HUES48 (cell line): ENCODE measurements at regions not wholly inside any gene's neighbourhood (a gene's known extent, or its start where the extent isn't known, plus 50 kb on each side); places are given as distances from the start of the nearest gene placed in this dataset.

ENCODE experiments used
- H3K27ac ChIP-seq: one replicate; pipeline ENCODE4 v1.7.0; 2013; ENCODE audit warnings: low read depth, low read length, inconsistent platforms
- H3K27me3 ChIP-seq: 2 replicates; pipeline ENCODE4 v1.6.1; 2013; ENCODE audit warnings: mild to moderate bottlenecking, low read length; ENCODE audit not compliant: control insufficient read depth, insufficient read depth
- H3K36me3 ChIP-seq: 2 replicates; pipeline ENCODE4 v1.6.1; 2013; ENCODE audit warnings: low read length; ENCODE audit not compliant: control insufficient read depth, insufficient read depth
- H3K4me1 ChIP-seq: 2 replicates; pipeline ENCODE4 v1.6.1; 2013; ENCODE audit warnings: mild to moderate bottlenecking, low read length; ENCODE audit not compliant: control insufficient read depth, insufficient read depth
- H3K4me3 ChIP-seq: 2 replicates; pipeline ENCODE4 v1.5.1; 2013; ENCODE audit warnings: mild to moderate bottlenecking, low read depth, low read length
- H3K9ac ChIP-seq: 2 replicates; pipeline ENCODE4 v1.6.1; 2013; ENCODE audit warnings: mild to moderate bottlenecking, low read depth, low read length, moderate library complexity
- H3K9me3 ChIP-seq: 2 replicates; pipeline ENCODE4 v1.6.1; 2013; ENCODE audit warnings: low read length; ENCODE audit not compliant: control insufficient read depth, insufficient read depth

DNA sequence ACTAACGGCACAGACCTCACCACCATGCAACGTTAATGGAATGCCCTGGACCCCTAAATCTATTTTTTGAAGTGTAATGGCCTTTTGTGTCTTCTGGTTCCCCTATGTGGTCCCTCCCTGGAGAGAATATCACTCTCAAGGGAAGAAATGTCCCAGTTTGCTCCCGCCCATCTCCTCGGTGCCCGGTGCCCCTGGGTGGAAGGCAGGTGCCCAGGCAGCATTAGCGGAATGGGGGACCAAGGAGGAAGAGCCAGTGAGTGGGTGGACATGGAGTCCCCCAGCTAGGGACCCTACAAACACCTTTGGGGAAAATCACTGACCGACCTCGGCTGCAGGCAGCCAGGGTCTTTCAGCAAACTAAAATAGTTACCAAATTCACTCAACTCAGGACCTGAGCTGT, 212.1 kb upstream of the RTL1 start:
- Histone ChIP-seq H3K27ac (no peak overlapping the region), H3K9me3 (no peaks in the 10 kb centered on the region), H3K4me3 (no peak overlapping the region), H3K4me1 (peaks cover 6% of the 10 kb centered on the region), H3K27me3 (no peaks in the 10 kb centered on the region; the same call in 1 of the 2 replicates), H3K9ac (no peak overlapping the region), H3K36me3 (no peaks in the 10 kb centered on the region)

GRCh38 chr14:101116065-101116464, 212.5 kb upstream of the RTL1 start:
- peaks cover 6% of the 10 kb centered on the region for H3K4me1 ChIP-seq
- H3K9ac ChIP-seq, result no peak overlapping the region
- H3K27me3 ChIP-seq, result no peaks in the 10 kb centered on the region; the same call in 1 of the 2 replicates
- H3K27ac ChIP-seq, result no peak overlapping the region
- H3K36me3 ChIP-seq, result no peaks in the 10 kb centered on the region
- H3K4me3 ChIP-seq, result no peak overlapping the region
- H3K9me3 ChIP-seq, result no peaks in the 10 kb centered on the region

GRCh38 chr14:101116486-101117130, 213.1 kb upstream of the RTL1 start:
- no peaks in the 10 kb centered on the region; the same call in 1 of the 2 replicates for H3K27me3 ChIP-seq
- H3K36me3 ChIP-seq, result no peaks in the 10 kb centered on the region

GRCh38 chr14:101117543-101117942, 214.0 kb upstream of the RTL1 start:
- H3K9me3 ChIP-seq, result no peaks in the 10 kb centered on the region
- H3K4me1 ChIP-seq, result peaks cover 6% of the 10 kb centered on the region
- no peaks in the 10 kb centered on the region for H3K36me3 ChIP-seq
- no peak overlapping the region for H3K9ac ChIP-seq
- H3K27me3 ChIP-seq, result no peaks in the 10 kb centered on the region; the same call in 1 of the 2 replicates
- H3K4me3 ChIP-seq, result no peak overlapping the region
- H3K27ac ChIP-seq, result no peak overlapping the region

More at GRCh38 chr14:101116486-101117130, 213.1 kb upstream of the RTL1 start:
- Histone ChIP-seq H3K4me3 (no peak overlapping the region), H3K9ac (no peak overlapping the region), H3K27ac (no peak overlapping the region), H3K4me1 (peaks cover 6% of the 10 kb centered on the region), H3K9me3 (no peaks in the 10 kb centered on the region)

DNA sequence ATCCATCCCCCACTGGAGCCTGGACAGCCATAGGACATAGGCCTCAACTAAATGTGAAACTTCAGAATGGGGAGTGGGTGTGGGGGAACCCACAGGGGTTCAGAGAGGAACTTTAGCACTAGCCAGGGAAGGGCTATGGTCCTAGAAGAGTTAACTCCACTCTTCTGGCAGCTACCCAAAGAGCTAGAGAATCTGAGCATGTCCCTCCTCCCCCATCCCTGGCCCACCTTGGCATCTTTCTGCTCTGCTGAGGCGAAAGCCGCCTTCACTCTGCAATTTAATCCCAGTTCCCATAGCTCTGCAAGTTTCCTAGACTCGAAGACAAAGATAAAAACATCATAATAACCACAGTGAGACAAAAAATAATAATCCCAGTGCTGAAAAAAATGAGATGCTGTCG, 214.7 kb upstream of the RTL1 start:
- Histone ChIP-seq H3K9ac (no peak overlapping the region), H3K27me3 (no peaks in the 10 kb centered on the region; the same call in 1 of the 2 replicates), H3K36me3 (no peaks in the 10 kb centered on the region), H3K4me3 (no peak overlapping the region), H3K4me1 (peaks cover 6% of the 10 kb centered on the region), H3K9me3 (no peaks in the 10 kb centered on the region), H3K27ac (no peak overlapping the region)

DNA sequence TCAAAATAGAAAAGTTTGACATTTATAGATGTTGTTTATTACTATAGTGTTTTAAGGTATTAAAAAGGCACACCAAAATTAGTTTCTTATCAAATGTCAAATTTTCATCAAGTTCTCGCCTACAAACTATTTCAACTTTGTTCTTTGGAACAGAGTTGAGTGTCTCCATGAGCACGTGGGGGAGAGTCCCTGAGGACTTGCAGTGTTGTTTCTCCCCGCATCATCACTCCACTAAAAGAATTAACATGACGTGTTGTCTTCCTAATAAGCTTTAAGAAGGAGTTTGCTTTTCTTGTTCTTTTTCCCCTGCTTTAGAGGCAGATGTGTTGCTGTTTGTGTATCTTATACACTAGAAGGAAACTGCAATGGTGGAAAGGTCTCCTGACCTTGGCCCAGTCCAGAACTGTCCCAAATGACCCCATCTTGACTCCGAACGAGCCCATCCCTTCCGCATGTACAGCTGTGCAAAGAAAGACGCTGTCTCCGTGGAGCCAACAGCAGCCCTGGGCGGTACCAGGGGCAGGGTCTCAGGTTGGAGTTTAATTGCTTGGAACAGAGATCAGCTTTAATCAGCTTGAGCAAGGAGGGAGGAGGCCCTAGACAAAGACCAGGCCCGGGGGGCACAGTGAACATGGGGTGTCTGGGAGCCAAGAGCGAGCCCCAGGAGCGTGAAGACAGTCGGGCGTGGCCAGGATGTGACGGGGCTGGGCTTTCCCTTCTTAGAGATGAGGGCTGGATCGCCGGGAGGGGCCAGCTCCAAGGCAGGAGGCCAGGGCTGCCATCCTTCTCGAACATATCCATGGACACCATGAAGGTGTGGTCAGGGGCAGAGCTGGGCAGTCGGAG, 215.4 kb upstream of the RTL1 start:
- Histone ChIP-seq H3K9me3 (no peaks in the 10 kb centered on the region), H3K4me1 (peaks cover 6% of the 10 kb centered on the region), H3K4me3 (no peak overlapping the region), H3K27ac (no peak overlapping the region), H3K9ac (no peak overlapping the region), H3K27me3 (no peaks in the 10 kb centered on the region; the same call in 1 of the 2 replicates), H3K36me3 (no peaks in the 10 kb centered on the region)

- no peak overlapping the region for H3K9ac ChIP-seq
- no peak overlapping the region for H3K27ac ChIP-seq
- H3K36me3 ChIP-seq, result no peaks in the 10 kb centered on the region
- H3K4me3 ChIP-seq, result no peak overlapping the region
- H3K4me1 ChIP-seq, result peaks cover 6% of the 10 kb centered on the region
- H3K9me3 ChIP-seq, result no peaks in the 10 kb centered on the region
- no peaks in the 10 kb centered on the region; the same call in 1 of the 2 replicates for H3K27me3 ChIP-seq
These were observed 216.5 kb upstream of the RTL1 start for GRCh38 chr14:101119830-101120571.

DNA sequence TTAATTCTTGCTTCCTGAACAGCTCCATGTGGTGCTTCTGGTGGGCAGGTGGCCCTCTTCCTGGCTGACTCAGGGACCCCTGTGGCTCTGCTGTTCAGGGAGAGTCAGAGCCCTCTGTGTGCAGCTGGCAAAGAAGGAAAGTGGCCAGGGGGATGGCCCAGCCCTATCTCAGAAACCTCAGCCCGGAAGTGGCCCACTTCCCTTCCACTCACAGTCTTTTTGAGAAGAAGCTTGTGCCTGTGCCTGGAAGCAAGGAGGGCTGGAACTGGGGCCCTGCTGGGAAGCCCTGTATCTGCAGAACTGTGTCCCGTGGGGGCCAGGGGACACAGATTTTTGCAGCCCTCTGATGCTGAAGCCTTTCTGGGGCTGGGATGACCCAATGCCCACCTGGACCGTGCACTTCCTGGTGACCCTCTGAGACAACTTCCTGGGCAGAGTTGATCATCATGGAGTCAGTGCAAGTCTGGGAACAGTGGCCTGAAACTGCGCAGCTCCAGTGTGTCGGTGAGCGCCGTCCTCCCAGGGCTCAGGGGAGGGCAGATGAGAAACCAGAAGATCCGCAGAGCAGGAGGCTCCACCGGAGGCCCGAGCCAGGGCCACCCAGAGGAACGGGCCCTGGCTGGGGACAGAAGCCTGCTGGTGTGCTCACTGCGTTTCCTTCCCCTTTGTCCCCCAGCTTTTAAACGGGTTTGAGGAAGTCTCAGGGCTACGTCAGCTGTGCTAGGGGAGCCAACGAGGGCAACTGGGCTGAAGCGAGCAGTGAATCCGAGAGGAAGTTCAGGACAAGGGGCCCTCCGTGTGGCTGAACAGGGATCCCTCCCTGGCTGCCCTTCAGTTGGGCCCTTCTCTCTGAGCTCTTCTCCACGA, 217.4 kb upstream of the RTL1 start:
- no peak overlapping the region for H3K4me3 ChIP-seq
- H3K9ac ChIP-seq, result no peak overlapping the region
- no peaks in the 10 kb centered on the region for H3K9me3 ChIP-seq
- no peaks in the 10 kb centered on the region; the same call in 1 of the 2 replicates for H3K27me3 ChIP-seq
- no peak overlapping the region for H3K27ac ChIP-seq
- H3K36me3 ChIP-seq, result no peaks in the 10 kb centered on the region
- peaks cover 6% of the 10 kb centered on the region for H3K4me1 ChIP-seq

- no peaks in the 10 kb centered on the region for H3K9me3 ChIP-seq
- H3K27me3 ChIP-seq, result no peaks in the 10 kb centered on the region; the same call in 1 of the 2 replicates
- no peak overlapping the region for H3K4me3 ChIP-seq
- H3K4me1 ChIP-seq, result no peaks in the 10 kb centered on the region
- H3K36me3 ChIP-seq, result no peaks in the 10 kb centered on the region
- H3K27ac ChIP-seq, result no peak overlapping the region
- H3K9ac ChIP-seq, result no peak overlapping the region
These were observed 218.1 kb upstream of the RTL1 start for GRCh38 chr14:101121508-101122139.
